ENCODE measurements at regions not wholly inside any gene's neighbourhood (a gene's known extent, or its start where the extent isn't known, plus 50 kb on each side); places are given as distances from the start of the nearest gene placed in this dataset.

- Histone ChIP-seq H3K4me1 (peaks cover under 1% of the 10 kb centered on the region; the same call in 1 of the 3 replicates), H3K4me2 (no peak overlapping the region), H3K27ac (no peak overlapping the region), H3K4me3 (no peak overlapping the region), H3K9me3 (no peaks in the 10 kb centered on the region)
- POLR2A ChIA-PET, result no interaction called here
- TF ChIP-seq MAFK (IDR thresholded peaks at IDR 0.05; ENCODE audit: partially characterized antibody) (no peak), E2F6 (IDR thresholded peaks at IDR 0.05; ENCODE audit: borderline replicate concordance, low read depth) (no peak), HOXB13 (CRISPR knock-in tag; IDR thresholded peaks at IDR 0.05; ENCODE audit: low read depth) (no peak), SREBF2 (IDR thresholded peaks at IDR 0.05) (no peak), BCL3 (IDR thresholded peaks at IDR 0.05) (no peak), BHLHE40 (IDR thresholded peaks at IDR 0.05; ENCODE audit: low read depth, low read length) (no peak), ZC3H11A (IDR thresholded peaks at IDR 0.05) (no peak), NPAS2 (CRISPR knock-in tag; IDR thresholded peaks at IDR 0.05; ENCODE audit: borderline replicate concordance) (no peak), TFCP2L1 (CRISPR knock-in tag; IDR thresholded peaks at IDR 0.05) (no peak), RCOR1 (IDR thresholded peaks at IDR 0.05; ENCODE audit: low read depth, low read length) (no peak), EHF (CRISPR knock-in tag; IDR thresholded peaks at IDR 0.05) (no peak), RNF2 (IDR thresholded peaks at IDR 0.05; ENCODE audit: borderline replicate concordance, low read depth) (no peak), PHF8 (IDR thresholded peaks at IDR 0.05; ENCODE audit: borderline replicate concordance, low read depth) (no peak)
- 47% methylated on average over 7 of the region's 7 CpGs for WGBS (ENCODE audit: missing lambda C conversion rate)
- FAIRE-seq (no peak), DNase-seq (ENCODE audit: low read depth in 1 of 2, low spot score in 1 of 2) (no peak), ATAC-seq (no peak)
- CTCF ChIA-PET, result interaction anchor here (1.6 kb wide), 1 partner anchor 10 kb away, joined by 4 read pairs; no protein-coding TSS in a partner anchor
These were observed 350.5 kb downstream of the LPIN1 start for GRCh38 chr2:12096788-12097449.

- CTCF ChIA-PET, result no interaction called here
- no peak for FAIRE-seq
- WGBS (ENCODE audit: missing lambda C conversion rate), result 78% methylated on average over 7 of the region's 7 CpGs
These were observed 351.4 kb downstream of the LPIN1 start for GRCh38 chr2:12097859-12098258.

More at GRCh38 chr2:12097859-12098258, 351.4 kb downstream of the LPIN1 start:
- Histone ChIP-seq H3K4me1 (no peaks in the 10 kb centered on the region), H3K9me3 (no peaks in the 10 kb centered on the region), H3K4me3 (no peak overlapping the region), H3K27ac (no peak overlapping the region), H3K4me2 (no peak overlapping the region)
- DNase-seq (ENCODE audit: low read depth in 1 of 2, low spot score in 1 of 2) (no peak), ATAC-seq (no peak)
- POLR2A ChIA-PET, result no interaction called here
- TF ChIP-seq EHF (CRISPR knock-in tag; IDR thresholded peaks at IDR 0.05) (no peak), ELK1 (IDR thresholded peaks at IDR 0.05; ENCODE audit: low read depth, low read length) (no peak), GATA3 (IDR thresholded peaks at IDR 0.05; ENCODE audit: borderline replicate concordance) (no peak), NPAS2 (CRISPR knock-in tag; IDR thresholded peaks at IDR 0.05; ENCODE audit: borderline replicate concordance) (no peak), CEBPB (IDR thresholded peaks at IDR 0.05) (no peak), SMC3 (IDR thresholded peaks at IDR 0.05) (no peak), HES2 (IDR thresholded peaks at IDR 0.05) (no peak), E2F6 (IDR thresholded peaks at IDR 0.05; ENCODE audit: borderline replicate concordance, low read depth) (no peak), USF2 (IDR thresholded peaks at IDR 0.05) (no peak), RFX5 (IDR thresholded peaks at IDR 0.05) (no peak), HOXA7 (CRISPR knock-in tag; IDR thresholded peaks at IDR 0.05) (no peak), HEYL (CRISPR knock-in tag; IDR thresholded peaks at IDR 0.05) (no peak)

Measured in A549 (cell line).